ENCODE measurements at regions not wholly inside any gene's neighbourhood (a gene's known extent, or its start where the extent isn't known, plus 50 kb on each side); places are given as distances from the start of the nearest gene placed in this dataset.

DNA sequence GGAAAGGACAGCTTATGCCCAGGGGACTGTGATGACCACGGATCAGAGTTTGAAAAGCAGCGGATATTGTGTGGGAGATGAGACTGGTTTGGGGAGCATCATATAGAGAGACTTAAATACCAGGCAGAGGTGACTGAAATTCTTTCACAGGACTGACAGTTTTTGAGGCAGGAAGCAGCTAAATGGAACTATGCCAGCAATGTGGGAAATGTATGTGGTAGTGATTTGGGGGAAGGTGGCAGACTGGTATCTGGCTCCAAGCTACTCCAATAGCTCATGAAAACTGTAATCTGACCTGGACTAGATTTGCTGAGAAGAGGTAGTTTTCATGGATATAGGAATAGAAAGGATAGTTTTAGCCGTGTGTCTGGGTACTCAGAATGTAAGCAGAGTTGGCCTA, 592.6 kb downstream of the REEP3 start:
- TF ChIP-seq ZNF8 (CRISPR knock-in tag; IDR thresholded peaks at IDR 0.05) (no peak), ZFP3 (CRISPR knock-in tag; IDR thresholded peaks at IDR 0.05) (no peak), TSHZ2 (CRISPR knock-in tag; IDR thresholded peaks at IDR 0.05) (no peak), ISL1 (CRISPR knock-in tag; IDR thresholded peaks at IDR 0.05) (no peak), TCF4 (CRISPR knock-in tag; IDR thresholded peaks at IDR 0.05; ENCODE audit: borderline replicate concordance) (no peak), ZC3H10 (CRISPR knock-in tag; IDR thresholded peaks at IDR 0.05) (no peak), GLIS3 (CRISPR knock-in tag; IDR thresholded peaks at IDR 0.05) (no peak), PATZ1 (CRISPR knock-in tag; IDR thresholded peaks at IDR 0.05; ENCODE audit: borderline replicate concordance) (no peak), ARNTL (CRISPR knock-in tag; IDR thresholded peaks at IDR 0.05; ENCODE audit: borderline replicate concordance, low read depth) (no peak)
- TF ChIP-seq, protein P1, sequence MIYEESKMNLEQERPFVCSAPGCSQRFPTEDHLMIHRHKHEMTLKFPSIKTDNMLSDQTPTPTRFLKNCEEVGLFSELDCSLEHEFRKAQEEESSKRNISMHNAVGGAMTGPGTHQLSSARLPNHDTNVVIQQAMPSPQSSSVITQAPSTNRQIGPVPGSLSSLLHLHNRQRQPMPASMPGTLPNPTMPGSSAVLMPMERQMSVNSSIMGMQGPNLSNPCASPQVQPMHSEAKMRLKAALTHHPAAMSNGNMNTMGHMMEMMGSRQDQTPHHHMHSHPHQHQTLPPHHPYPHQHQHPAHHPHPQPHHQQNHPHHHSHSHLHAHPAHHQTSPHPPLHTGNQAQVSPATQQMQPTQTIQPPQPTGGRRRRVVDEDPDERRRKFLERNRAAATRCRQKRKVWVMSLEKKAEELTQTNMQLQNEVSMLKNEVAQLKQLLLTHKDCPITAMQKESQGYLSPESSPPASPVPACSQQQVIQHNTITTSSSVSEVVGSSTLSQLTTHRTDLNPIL (CRISPR knock-in tag; IDR thresholded peaks at IDR 0.05; ENCODE audit: low read depth) = no peak
